ENCODE measurements at regions not wholly inside any gene's neighbourhood (a gene's known extent, or its start where the extent isn't known, plus 50 kb on each side); places are given as distances from the start of the nearest gene placed in this dataset.

DNA sequence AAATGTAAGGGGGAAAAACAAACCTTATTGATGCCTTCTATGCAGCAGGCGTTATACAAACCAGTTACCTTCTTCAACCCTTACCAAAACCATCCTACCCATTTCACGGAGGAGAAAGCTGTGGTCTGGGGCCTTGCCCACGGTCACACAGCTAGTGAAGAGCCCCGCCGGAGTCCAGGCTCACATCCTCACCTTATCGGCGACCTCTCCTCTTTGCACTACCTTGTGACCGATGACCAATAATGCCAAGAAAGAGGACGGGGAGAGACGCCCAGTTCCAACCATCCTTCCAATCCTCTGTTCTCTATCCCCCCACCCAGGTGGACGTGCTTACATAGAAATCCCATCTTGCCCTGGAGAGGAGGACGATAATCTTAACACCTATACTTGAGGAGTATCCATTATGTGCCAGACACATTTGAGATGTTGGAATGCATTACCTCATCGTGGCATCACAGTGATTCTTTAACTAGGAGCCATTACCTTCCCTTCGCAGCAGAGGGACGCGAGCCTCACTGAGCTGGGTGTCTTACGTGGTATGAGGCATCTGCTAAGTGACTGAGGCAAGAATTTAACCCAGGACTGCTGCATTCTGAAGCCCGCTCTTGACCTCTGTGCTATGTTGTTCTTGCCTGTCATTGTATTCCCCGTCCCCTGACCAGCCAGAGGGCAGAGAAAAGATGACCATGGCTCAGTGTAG lies 253.7 kb upstream of the B3GAT1 start:
- TF ChIP-seq ISL1 (CRISPR knock-in tag; IDR thresholded peaks at IDR 0.05): no peak
- no peak for TF ChIP-seq RARB (CRISPR knock-in tag; IDR thresholded peaks at IDR 0.05)
- TF ChIP-seq ZFP3 (CRISPR knock-in tag; IDR thresholded peaks at IDR 0.05): no peak
- TF ChIP-seq ZNF70 (CRISPR knock-in tag; IDR thresholded peaks at IDR 0.05): no peak
- no peak for TF ChIP-seq SNAI2 (CRISPR knock-in tag; IDR thresholded peaks at IDR 0.05)
- TF ChIP-seq TCF4 (CRISPR knock-in tag; IDR thresholded peaks at IDR 0.05; ENCODE audit: borderline replicate concordance): no peak
- TF ChIP-seq ARNTL (CRISPR knock-in tag; IDR thresholded peaks at IDR 0.05; ENCODE audit: borderline replicate concordance, low read depth): no peak
- no peak for TF ChIP-seq ESRRG (CRISPR knock-in tag; IDR thresholded peaks at IDR 0.05)
- no peak for TF ChIP-seq ZNF565 (CRISPR knock-in tag; conservative IDR thresholded peaks at IDR 0.05; ENCODE audit: low read depth)
- no peak for TF ChIP-seq OSR1 (CRISPR knock-in tag; IDR thresholded peaks at IDR 0.05)
- no peak for TF ChIP-seq PPARA (CRISPR knock-in tag; IDR thresholded peaks at IDR 0.05; ENCODE audit: borderline replicate concordance)
- no peak for TF ChIP-seq ZC3H10 (CRISPR knock-in tag; IDR thresholded peaks at IDR 0.05)
- no peak for TF ChIP-seq ZFP30 (CRISPR knock-in tag; IDR thresholded peaks at IDR 0.05)
- TF ChIP-seq, protein P1, sequence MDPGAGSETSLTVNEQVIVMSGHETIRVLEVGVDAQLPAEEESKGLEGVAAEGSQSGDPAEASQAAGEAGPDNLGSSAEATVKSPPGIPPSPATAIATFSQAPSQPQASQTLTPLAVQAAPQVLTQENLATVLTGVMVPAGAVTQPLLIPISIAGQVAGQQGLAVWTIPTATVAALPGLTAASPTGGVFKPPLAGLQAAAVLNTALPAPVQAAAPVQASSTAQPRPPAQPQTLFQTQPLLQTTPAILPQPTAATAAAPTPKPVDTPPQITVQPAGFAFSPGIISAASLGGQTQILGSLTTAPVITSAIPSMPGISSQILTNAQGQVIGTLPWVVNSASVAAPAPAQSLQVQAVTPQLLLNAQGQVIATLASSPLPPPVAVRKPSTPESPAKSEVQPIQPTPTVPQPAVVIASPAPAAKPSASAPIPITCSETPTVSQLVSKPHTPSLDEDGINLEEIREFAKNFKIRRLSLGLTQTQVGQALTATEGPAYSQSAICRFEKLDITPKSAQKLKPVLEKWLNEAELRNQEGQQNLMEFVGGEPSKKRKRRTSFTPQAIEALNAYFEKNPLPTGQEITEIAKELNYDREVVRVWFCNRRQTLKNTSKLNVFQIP (CRISPR knock-in tag; IDR thresholded peaks at IDR 0.05; ENCODE audit: borderline replicate concordance, low read depth): no peak
- no peak for TF ChIP-seq TOX (CRISPR knock-in tag; IDR thresholded peaks at IDR 0.05; ENCODE audit: borderline replicate concordance)
- TF ChIP-seq, protein P2, sequence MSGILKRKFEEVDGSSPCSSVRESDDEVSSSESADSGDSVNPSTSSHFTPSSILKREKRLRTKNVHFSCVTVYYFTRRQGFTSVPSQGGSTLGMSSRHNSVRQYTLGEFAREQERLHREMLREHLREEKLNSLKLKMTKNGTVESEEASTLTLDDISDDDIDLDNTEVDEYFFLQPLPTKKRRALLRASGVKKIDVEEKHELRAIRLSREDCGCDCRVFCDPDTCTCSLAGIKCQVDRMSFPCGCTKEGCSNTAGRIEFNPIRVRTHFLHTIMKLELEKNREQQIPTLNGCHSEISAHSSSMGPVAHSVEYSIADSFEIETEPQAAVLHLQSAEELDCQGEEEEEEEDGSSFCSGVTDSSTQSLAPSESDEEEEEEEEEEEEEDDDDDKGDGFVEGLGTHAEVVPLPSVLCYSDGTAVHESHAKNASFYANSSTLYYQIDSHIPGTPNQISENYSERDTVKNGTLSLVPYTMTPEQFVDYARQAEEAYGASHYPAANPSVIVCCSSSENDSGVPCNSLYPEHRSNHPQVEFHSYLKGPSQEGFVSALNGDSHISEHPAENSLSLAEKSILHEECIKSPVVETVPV (CRISPR knock-in tag; IDR thresholded peaks at IDR 0.05): no peak
- TF ChIP-seq, protein P3, sequence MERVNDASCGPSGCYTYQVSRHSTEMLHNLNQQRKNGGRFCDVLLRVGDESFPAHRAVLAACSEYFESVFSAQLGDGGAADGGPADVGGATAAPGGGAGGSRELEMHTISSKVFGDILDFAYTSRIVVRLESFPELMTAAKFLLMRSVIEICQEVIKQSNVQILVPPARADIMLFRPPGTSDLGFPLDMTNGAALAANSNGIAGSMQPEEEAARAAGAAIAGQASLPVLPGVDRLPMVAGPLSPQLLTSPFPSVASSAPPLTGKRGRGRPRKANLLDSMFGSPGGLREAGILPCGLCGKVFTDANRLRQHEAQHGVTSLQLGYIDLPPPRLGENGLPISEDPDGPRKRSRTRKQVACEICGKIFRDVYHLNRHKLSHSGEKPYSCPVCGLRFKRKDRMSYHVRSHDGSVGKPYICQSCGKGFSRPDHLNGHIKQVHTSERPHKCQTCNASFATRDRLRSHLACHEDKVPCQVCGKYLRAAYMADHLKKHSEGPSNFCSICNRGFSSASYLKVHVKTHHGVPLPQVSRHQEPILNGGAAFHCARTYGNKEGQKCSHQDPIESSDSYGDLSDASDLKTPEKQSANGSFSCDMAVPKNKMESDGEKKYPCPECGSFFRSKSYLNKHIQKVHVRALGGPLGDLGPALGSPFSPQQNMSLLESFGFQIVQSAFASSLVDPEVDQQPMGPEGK (CRISPR knock-in tag; IDR thresholded peaks at IDR 0.05; ENCODE audit: borderline replicate concordance): no peak
- TF ChIP-seq CSDC2 (CRISPR knock-in tag; IDR thresholded peaks at IDR 0.05): no peak
- ATAC-seq: no peak

DNA sequence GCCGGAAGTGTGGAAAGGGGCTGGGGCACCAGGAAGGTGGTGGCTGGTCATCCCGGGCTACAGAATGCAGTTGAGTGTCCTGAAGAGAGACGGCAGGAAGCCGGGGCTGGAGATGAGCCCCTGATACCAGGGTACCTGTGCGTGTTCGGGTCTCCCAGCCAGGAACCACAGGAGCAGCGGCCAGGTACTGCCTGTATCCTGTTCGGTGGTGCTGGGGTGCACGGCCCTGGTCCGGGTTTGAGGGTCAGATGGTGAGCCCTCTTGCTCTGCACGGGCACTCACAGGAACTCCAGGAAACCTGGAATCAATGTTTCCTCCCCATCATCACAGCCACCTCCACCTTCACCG lies 253.1 kb upstream of the B3GAT1 start:
- ATAC-seq: no peak
- TF ChIP-seq ZNF565 (CRISPR knock-in tag; conservative IDR thresholded peaks at IDR 0.05; ENCODE audit: low read depth) (no peak), ZNF8 (CRISPR knock-in tag; IDR thresholded peaks at IDR 0.05) (no peak), ZC3H10 (CRISPR knock-in tag; IDR thresholded peaks at IDR 0.05) (no peak), ZFP30 (CRISPR knock-in tag; IDR thresholded peaks at IDR 0.05) (no peak), PPARA (CRISPR knock-in tag; IDR thresholded peaks at IDR 0.05; ENCODE audit: borderline replicate concordance) (no peak), RARB (CRISPR knock-in tag; IDR thresholded peaks at IDR 0.05) (no peak)
- TF ChIP-seq, protein P2 (CRISPR knock-in tag; IDR thresholded peaks at IDR 0.05): no peak
- TF ChIP-seq, protein P3 (CRISPR knock-in tag; IDR thresholded peaks at IDR 0.05; ENCODE audit: borderline replicate concordance): no peak

DNA sequence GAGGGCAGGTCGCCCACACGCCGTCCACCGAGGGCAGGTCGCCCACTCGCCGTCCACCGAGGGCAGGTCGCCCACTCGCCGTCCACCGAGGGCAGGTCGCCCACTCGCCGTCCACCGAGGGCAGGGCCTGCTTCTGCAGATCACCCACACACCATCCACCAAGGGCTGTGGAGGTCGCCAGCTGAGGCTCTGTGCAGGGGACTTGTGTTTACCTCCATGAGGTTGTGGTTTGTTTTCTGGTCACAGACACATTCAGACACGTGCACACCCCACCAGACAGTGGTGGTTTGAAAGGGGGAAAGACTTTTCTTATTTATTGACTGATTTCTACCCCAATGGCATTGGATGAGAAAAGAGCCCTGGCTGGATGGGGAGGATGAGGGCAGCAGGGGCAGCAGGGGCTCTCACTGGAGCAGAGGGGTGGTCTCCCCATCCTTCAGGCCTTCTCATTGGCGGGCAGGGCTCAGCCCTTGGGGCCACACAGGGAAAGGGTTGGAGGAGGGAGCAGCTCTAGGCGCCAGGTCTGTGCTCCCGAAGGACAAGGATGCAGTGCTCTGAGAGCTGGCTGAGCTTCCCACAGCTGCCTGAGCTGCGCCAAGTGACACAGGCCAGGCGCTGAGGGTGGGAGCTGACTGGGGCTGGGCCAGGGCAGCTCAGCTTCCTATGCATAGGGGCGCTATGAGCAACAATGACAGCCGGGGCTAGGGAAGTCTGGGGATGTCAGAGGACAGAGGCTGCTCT lies 252.6 kb upstream of the B3GAT1 start:
- ATAC-seq: no peak
- TF ChIP-seq PPARA (CRISPR knock-in tag; IDR thresholded peaks at IDR 0.05; ENCODE audit: borderline replicate concordance): no peak
- no peak for TF ChIP-seq OSR1 (CRISPR knock-in tag; IDR thresholded peaks at IDR 0.05)
- TF ChIP-seq, protein P1 (CRISPR knock-in tag; IDR thresholded peaks at IDR 0.05; ENCODE audit: borderline replicate concordance, low read depth): no peak
- TF ChIP-seq, protein P4, sequence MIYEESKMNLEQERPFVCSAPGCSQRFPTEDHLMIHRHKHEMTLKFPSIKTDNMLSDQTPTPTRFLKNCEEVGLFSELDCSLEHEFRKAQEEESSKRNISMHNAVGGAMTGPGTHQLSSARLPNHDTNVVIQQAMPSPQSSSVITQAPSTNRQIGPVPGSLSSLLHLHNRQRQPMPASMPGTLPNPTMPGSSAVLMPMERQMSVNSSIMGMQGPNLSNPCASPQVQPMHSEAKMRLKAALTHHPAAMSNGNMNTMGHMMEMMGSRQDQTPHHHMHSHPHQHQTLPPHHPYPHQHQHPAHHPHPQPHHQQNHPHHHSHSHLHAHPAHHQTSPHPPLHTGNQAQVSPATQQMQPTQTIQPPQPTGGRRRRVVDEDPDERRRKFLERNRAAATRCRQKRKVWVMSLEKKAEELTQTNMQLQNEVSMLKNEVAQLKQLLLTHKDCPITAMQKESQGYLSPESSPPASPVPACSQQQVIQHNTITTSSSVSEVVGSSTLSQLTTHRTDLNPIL (CRISPR knock-in tag; IDR thresholded peaks at IDR 0.05; ENCODE audit: low read depth): no peak
- no peak for TF ChIP-seq ZNF8 (CRISPR knock-in tag; IDR thresholded peaks at IDR 0.05)
- TF ChIP-seq ARNTL (CRISPR knock-in tag; IDR thresholded peaks at IDR 0.05; ENCODE audit: borderline replicate concordance, low read depth): no peak
- TF ChIP-seq ISL1 (CRISPR knock-in tag; IDR thresholded peaks at IDR 0.05): no peak
- no peak for TF ChIP-seq TCF4 (CRISPR knock-in tag; IDR thresholded peaks at IDR 0.05; ENCODE audit: borderline replicate concordance)
